Lower lobe of right lung (tissue), 2 donors: ENCODE measurements at regions not wholly inside any gene's neighbourhood (a gene's known extent, or its start where the extent isn't known, plus 50 kb on each side); places are given as distances from the start of the nearest gene placed in this dataset.
"Not testable (repeated sequence)": the region's sequence is repeated elsewhere in the genome, so short reads cannot be mapped to it uniquely, and the experiment has no call there.

Experiments used
- ATAC-seq, 2 donors: fragments of 200-7000 bp; cut with Tn5 transposase; one replicate each; pipeline ENCODE4 v1.9.1; 2020 to 2022; ENCODE audit warnings: mild to moderate bottlenecking in 2 of 2, moderate library complexity in 2 of 2
- DNase-seq: peaks from one replicate; pipeline ENCODE4 v3.0.0-alpha.2; 2020
- H3K27ac ChIP-seq: fragments of 200-600 bp; one replicate; pipeline ENCODE4 v1.8.0; 2022
- H3K27me3 ChIP-seq: fragments of 200-600 bp; one replicate; pipeline ENCODE4 v1.8.0; 2022; ENCODE audit warnings: low read depth
- H3K36me3 ChIP-seq: fragments of 200-600 bp; one replicate; pipeline ENCODE4 v1.8.0; 2022; ENCODE audit warnings: mild to moderate bottlenecking
- H3K4me1 ChIP-seq: fragments of 200-600 bp; one replicate; pipeline ENCODE4 v1.8.0; 2022
- H3K4me3 ChIP-seq: fragments of 200-600 bp; one replicate; pipeline ENCODE4 v1.8.0; 2022; ENCODE audit warnings: mild to moderate bottlenecking
- H3K9me3 ChIP-seq: fragments of 200-600 bp; one replicate; pipeline ENCODE4 v1.8.0; 2022
- intact Hi-C: fragments of 100-400 bp; cut with DNase I; formaldehyde crosslinking; loops from one replicate; pipeline ENCODE4 v1.11.0; 2022
- TF ChIP-seq, protein P1 (sequence below): fragments of 200-600 bp; IDR thresholded peaks from one replicate; pipeline ENCODE4 v1.8.0; 2022; ENCODE audit warnings: antibody characterized with exemption, mild to moderate bottlenecking
- donor health status: DM: no; HTN: yes; CAD: no; lungs with severe emphysema.

DNA sequence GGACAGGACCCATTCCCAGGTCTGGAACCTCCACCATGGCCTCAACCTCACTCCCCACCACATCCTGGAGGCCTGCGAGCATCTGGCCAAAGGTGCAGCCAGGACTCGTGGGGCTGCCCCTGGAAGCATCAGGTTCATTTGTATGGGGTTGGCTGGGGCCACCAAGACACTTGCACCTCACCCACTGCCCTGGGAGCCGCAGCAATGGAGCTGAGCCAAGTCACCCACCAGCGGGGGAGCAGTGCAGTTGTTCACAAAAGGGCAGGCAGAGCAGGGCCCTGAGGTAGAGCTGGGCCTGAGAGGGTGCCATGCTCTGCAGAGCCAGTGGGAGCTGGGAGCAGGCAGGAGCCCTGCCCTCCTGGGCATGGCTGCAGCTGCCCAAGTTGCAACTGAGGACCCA lies 163.5 kb downstream of the FAM47A start:
- TF ChIP-seq, protein P1, sequence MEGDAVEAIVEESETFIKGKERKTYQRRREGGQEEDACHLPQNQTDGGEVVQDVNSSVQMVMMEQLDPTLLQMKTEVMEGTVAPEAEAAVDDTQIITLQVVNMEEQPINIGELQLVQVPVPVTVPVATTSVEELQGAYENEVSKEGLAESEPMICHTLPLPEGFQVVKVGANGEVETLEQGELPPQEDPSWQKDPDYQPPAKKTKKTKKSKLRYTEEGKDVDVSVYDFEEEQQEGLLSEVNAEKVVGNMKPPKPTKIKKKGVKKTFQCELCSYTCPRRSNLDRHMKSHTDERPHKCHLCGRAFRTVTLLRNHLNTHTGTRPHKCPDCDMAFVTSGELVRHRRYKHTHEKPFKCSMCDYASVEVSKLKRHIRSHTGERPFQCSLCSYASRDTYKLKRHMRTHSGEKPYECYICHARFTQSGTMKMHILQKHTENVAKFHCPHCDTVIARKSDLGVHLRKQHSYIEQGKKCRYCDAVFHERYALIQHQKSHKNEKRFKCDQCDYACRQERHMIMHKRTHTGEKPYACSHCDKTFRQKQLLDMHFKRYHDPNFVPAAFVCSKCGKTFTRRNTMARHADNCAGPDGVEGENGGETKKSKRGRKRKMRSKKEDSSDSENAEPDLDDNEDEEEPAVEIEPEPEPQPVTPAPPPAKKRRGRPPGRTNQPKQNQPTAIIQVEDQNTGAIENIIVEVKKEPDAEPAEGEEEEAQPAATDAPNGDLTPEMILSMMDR, result no peak
- Histone ChIP-seq H3K4me1 (no peaks in the 10 kb centered on the region), H3K9me3 (no peaks in the 10 kb centered on the region), H3K27ac (no peak overlapping the region), H3K27me3 (no peaks in the 10 kb centered on the region), H3K36me3 (no peaks in the 10 kb centered on the region), H3K4me3 (no peak overlapping the region)
- DNase-seq (no peak), ATAC-seq (peak in 1 of 2 donors; percentile 9)
- intact Hi-C loops, result no loop called here

DNA sequence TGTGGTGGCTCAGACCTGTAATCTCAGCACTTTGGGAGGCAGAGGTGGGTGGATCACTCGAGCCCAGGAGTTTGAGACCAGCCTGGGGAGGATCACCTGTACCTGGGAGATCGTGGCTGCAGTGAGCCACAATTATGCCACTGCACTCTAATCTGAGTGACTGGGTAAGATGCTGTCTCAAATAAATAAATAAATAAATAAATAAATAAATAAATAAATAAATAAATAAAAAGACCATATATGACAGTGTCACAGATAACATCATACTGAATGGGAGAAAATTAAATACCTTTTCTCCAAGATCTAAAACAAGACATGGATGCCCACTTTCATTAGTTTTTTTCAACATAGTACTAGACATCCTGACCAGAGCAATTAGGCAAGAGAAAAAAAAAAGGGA lies 182.8 kb downstream of the FAM47A start:
- TF ChIP-seq, protein P1, result no peak
- no peaks in the 10 kb centered on the region for H3K9me3 ChIP-seq
- ATAC-seq (no peak), DNase-seq (no peak)
- H3K27ac ChIP-seq, result no peak overlapping the region
- no peak overlapping the region for H3K4me3 ChIP-seq
- intact Hi-C loops, result no loop called here
- H3K4me1 ChIP-seq, result no peaks in the 10 kb centered on the region
- no peaks in the 10 kb centered on the region for H3K36me3 ChIP-seq
- H3K27me3 ChIP-seq, result no peaks in the 10 kb centered on the region

GRCh38 chrX:33926249-33926648 lies 205.9 kb downstream of the FAM47A start:
- H3K27me3 ChIP-seq, H3K36me3 ChIP-seq, DNase-seq, H3K4me3 ChIP-seq, H3K4me1 ChIP-seq, intact Hi-C loops, ATAC-seq, H3K9me3 ChIP-seq, H3K27ac ChIP-seq: not testable (repeated sequence)

DNA sequence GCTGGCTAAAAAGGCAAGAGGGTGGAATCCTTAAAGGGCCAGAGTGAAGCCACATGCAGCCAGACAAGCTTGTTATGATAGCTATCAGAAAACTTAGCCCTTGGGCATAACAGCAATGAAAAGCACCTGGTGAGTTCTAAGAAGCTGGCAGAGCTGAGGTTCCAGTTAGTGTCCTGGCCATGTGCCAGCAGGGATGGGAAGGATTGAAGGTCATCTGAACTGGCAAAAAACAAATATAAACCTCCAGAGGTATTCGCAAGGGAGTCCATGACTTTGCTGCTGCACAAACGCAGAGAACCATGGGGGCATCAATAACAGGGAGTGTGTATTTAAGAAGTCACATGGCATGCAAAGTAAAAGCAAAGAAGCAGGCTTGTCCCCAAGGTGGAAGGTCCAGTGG lies 208.9 kb downstream of the FAM47A start:
- Histone ChIP-seq H3K27me3 (no peaks in the 10 kb centered on the region), H3K9me3 (no peaks in the 10 kb centered on the region), H3K36me3 (no peaks in the 10 kb centered on the region), H3K4me3 (no peak overlapping the region), H3K27ac (no peak overlapping the region), H3K4me1 (no peaks in the 10 kb centered on the region)
- TF ChIP-seq, protein P1, result no peak
- intact Hi-C loops, result no loop called here
- ATAC-seq, result no peak
- DNase-seq, result no peak

DNA sequence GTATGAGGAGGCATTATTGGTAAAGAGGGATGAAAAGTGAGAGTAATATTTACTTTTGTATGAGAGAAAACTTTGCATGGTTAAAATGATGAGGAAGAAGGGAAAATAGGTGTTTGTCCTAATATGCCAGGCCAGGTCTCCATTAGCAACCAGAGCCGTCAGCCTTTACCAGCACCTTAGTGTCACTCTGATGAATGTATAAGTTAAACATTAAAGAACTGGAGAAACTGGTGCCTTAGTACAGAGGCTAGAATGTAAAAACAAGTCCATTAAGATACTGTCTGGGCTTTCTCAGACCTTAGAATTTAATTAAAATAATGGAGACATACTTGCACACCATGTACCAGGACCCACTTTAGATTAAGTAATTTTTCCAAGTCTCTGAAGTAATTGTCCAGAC lies 222.3 kb downstream of the FAM47A start:
- H3K36me3 ChIP-seq, result no peaks in the 10 kb centered on the region
- ATAC-seq, result no peak
- TF ChIP-seq, protein P1, result no peak
- no peaks in the 10 kb centered on the region for H3K4me1 ChIP-seq
- DNase-seq, result no peak
- no peak overlapping the region for H3K4me3 ChIP-seq
- H3K27me3 ChIP-seq, result no peaks in the 10 kb centered on the region
- H3K27ac ChIP-seq, result no peak overlapping the region
- no peaks in the 10 kb centered on the region for H3K9me3 ChIP-seq
- intact Hi-C loops, result no loop called here

DNA sequence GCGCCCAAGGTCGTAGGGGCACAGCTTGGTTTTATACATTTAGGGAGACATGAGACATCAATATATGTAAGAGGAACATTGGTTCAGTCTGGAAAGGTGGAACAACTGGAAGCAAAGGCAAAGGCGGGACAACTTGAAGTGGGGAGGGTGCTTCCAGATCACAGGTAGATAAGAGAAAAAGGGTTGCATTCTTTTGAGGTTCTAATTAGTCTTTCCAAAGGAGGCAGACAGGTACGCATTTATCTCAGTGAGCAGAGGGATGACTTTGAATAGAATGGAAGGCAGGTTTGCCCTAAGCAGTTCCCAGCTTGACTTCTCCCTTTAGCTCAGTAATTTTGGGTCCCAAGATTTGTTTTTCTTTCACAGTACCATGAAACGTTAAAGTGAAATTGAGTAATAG lies 223.2 kb downstream of the FAM47A start:
- Histone ChIP-seq H3K36me3 (no peaks in the 10 kb centered on the region), H3K4me3 (no peak overlapping the region), H3K4me1 (no peaks in the 10 kb centered on the region), H3K27me3 (no peaks in the 10 kb centered on the region), H3K27ac (no peak overlapping the region), H3K9me3 (no peaks in the 10 kb centered on the region)
- ATAC-seq (no peak), DNase-seq (no peak)
- TF ChIP-seq, protein P1, result no peak
- intact Hi-C loops, result no loop called here
